Ishikawa (cell line): ENCODE measurements at regions not wholly inside any gene's neighbourhood (a gene's known extent, or its start where the extent isn't known, plus 50 kb on each side); places are given as distances from the start of the nearest gene placed in this dataset.

Source experiments
- CEBPB ChIP-seq: IDR thresholded peaks from 2 replicates; pipeline ENCODE4 v1.6.1; 2012
- CREB1 ChIP-seq: IDR thresholded peaks from 2 replicates; pipeline ENCODE4 v1.6.1; 2012; ENCODE audit warnings: low read depth
- EGR1 ChIP-seq: IDR thresholded peaks from 2 replicates; pipeline ENCODE4 v1.6.1; 2012
- EP300 ChIP-seq: IDR thresholded peaks from 2 replicates; pipeline ENCODE4 v1.6.1; 2012; ENCODE audit warnings: borderline replicate concordance
- FOXM1 ChIP-seq: IDR thresholded peaks from 2 replicates; pipeline ENCODE4 v1.6.1; 2012; ENCODE audit warnings: low read depth, borderline replicate concordance
- NFIC ChIP-seq: IDR thresholded peaks from 2 replicates; pipeline ENCODE4 v1.6.1; 2012
- RAD21 ChIP-seq: IDR thresholded peaks from 2 replicates; pipeline ENCODE4 v1.6.1; 2012; ENCODE audit warnings: low read depth
- TAF1 ChIP-seq: IDR thresholded peaks from 2 replicates; pipeline ENCODE4 v1.6.1; 2012; ENCODE audit warnings: low read depth, mild to moderate bottlenecking
- TCF12 ChIP-seq: IDR thresholded peaks from 2 replicates; pipeline ENCODE4 v1.6.1; 2012; ENCODE audit warnings: low read depth
- TEAD4 ChIP-seq: IDR thresholded peaks from 2 replicates; pipeline ENCODE4 v1.6.1; 2012
- YY1 ChIP-seq: IDR thresholded peaks from 2 replicates; pipeline ENCODE4 v1.6.1; 2012; ENCODE audit warnings: low read depth
- ZBTB7A ChIP-seq: IDR thresholded peaks from 2 replicates; pipeline ENCODE4 v1.6.1; 2012; ENCODE audit warnings: low read depth
- TF ChIP-seq, protein P1 (sequence below): IDR thresholded peaks from 2 replicates; pipeline ENCODE4 v1.6.1; 2012; ENCODE audit warnings: low read depth, mild to moderate bottlenecking
- TF ChIP-seq, protein P2 (sequence below): IDR thresholded peaks from 2 replicates; pipeline ENCODE4 v1.6.1; 2012
- TF ChIP-seq, protein P3 (sequence below): IDR thresholded peaks from 2 replicates; pipeline ENCODE4 v1.6.1; 2012

DNA sequence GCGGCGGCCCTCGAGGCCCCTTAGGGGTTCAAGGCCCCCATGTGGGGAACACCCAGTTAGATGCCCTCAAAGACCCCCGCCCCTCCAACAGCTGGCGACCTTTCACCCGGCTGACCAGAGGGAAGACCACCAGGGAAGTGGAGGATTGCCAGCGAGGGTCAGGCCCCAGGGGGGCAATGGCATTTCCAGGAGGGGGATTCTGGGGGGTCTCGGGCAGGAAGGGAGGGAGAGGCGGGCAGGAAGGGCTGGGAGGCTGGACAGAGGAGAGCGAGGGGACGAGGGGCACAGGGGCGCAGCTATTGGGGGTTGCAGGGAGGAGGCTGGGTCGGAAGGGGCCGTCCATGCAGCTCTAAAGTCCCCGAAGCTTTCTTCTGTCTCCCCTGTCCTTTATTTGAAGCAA, 139.5 kb downstream of the C16orf95 start:
- TF ChIP-seq CEBPB (no peak), TAF1 (no peak), TCF12 (no peak)

DNA sequence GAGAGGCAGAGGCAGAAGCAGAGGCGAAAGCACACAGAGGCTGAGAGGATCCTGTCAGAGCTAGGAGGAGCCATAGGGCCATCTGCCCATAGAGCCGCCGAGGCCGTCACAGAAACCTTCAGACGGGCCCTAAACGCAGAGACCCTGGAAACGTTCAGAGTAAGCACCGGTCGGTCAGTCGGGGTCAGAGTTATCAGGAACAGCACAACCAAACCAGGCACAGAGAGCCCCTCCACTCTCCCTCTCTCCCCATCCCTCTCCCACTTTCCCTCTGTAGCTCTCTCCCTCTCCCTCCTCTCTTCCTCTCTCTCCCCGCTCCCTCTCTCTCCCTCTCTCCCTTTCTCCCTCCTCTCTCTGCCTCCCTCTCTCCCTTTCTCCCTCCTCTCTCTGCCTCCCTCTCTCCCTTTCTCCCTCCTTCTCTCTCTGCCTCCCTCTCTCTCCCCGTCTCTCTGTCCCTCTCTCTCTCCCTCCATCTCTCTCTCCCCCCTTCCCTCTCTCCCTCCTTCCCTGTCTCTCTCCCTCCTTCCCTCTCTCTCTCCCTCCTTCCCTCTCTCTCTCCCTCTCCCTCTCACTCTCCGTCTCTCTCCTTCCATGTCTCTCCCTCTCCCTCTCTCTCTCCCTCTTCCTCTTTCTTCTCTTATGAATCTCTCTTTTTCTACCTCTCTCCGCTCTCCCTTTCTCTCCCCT, 138.9 kb downstream of the C16orf95 start:
- TF ChIP-seq CREB1 (no peak), CEBPB (no peak), YY1 (no peak)
- TF ChIP-seq, protein P1, sequence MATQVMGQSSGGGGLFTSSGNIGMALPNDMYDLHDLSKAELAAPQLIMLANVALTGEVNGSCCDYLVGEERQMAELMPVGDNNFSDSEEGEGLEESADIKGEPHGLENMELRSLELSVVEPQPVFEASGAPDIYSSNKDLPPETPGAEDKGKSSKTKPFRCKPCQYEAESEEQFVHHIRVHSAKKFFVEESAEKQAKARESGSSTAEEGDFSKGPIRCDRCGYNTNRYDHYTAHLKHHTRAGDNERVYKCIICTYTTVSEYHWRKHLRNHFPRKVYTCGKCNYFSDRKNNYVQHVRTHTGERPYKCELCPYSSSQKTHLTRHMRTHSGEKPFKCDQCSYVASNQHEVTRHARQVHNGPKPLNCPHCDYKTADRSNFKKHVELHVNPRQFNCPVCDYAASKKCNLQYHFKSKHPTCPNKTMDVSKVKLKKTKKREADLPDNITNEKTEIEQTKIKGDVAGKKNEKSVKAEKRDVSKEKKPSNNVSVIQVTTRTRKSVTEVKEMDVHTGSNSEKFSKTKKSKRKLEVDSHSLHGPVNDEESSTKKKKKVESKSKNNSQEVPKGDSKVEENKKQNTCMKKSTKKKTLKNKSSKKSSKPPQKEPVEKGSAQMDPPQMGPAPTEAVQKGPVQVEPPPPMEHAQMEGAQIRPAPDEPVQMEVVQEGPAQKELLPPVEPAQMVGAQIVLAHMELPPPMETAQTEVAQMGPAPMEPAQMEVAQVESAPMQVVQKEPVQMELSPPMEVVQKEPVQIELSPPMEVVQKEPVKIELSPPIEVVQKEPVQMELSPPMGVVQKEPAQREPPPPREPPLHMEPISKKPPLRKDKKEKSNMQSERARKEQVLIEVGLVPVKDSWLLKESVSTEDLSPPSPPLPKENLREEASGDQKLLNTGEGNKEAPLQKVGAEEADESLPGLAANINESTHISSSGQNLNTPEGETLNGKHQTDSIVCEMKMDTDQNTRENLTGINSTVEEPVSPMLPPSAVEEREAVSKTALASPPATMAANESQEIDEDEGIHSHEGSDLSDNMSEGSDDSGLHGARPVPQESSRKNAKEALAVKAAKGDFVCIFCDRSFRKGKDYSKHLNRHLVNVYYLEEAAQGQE, result no peak

DNA sequence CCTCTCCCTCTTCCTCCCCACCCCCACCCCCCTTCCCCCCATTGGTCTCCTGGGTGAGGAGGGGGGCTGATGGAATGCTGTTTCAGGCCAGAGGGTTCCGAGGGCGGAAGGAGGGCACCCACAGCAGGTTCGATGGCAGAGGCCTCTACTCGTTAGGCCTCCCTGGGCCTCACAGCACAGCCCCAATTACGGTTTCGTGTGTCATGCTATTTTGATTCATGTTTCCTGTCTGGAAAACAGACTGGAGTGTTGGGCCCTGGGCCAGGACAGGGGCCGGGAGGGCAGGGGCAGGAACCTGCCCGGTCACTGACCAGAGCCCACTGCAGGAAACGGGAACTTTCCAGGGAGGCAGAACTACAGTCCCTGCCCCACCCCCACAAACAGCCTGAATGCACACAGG, 138.2 kb downstream of the C16orf95 start:
- TF ChIP-seq NFIC (no peak), YY1 (no peak), CEBPB (no peak), TEAD4 (no peak), RAD21 (no peak), CREB1 (no peak), FOXM1 (no peak)
- TF ChIP-seq, protein P1, result no peak

DNA sequence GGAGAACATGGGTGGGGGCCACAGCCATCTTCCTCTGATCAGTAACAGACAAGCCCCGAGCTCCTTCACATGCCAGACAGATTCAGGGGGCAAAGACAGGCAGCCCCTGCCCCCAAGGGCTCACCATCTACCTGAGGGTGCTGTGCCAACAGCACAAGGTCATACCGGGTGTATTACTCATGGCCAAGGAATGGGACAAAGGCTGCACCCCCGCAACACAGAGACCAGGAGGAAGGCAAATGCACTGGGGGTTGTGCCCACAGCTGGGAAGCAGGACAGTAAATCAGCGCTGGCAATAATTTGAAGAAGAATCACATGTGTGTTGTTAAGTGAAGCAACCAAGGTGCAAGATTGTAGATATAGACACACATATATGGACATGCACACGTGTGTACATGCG, 137.1 kb downstream of the C16orf95 start:
- TF ChIP-seq CEBPB, result no peak
- TF ChIP-seq, protein P2, sequence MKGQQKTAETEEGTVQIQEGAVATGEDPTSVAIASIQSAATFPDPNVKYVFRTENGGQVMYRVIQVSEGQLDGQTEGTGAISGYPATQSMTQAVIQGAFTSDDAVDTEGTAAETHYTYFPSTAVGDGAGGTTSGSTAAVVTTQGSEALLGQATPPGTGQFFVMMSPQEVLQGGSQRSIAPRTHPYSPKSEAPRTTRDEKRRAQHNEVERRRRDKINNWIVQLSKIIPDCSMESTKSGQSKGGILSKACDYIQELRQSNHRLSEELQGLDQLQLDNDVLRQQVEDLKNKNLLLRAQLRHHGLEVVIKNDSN, result no peak
- TF ChIP-seq TCF12, result no peak
- TF ChIP-seq CREB1, result no peak
- no peak for TF ChIP-seq ZBTB7A
- no peak for TF ChIP-seq TEAD4
- TF ChIP-seq TAF1, result no peak
- TF ChIP-seq YY1, result no peak
- no peak for TF ChIP-seq EGR1
- no peak for TF ChIP-seq EP300
- TF ChIP-seq, protein P1, result no peak
- no peak for TF ChIP-seq FOXM1

DNA sequence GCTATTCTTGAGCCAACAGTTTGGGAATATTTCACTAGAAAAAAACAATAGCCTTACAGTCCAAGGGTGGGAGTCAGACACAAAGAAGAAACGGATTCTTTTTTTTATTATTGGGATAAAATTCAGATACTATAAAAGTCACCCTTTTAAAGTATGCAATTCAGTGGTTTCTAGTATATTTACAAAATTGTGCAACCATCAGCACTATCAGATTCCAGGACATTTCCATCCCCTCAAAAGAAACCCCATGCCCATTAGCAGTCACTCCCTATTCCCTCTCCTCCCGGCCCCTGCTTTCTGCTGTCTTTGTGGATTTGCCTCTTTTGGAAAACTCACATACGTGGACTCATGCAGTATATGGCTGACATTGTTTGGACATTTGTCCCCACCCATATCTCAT, 134.4 kb downstream of the C16orf95 start:
- TF ChIP-seq EGR1 (no peak), RAD21 (no peak), NFIC (no peak), CREB1 (no peak), TAF1 (no peak), TCF12 (no peak), TEAD4 (no peak), CEBPB (no peak), FOXM1 (no peak), YY1 (no peak), EP300 (no peak), ZBTB7A (no peak)
- TF ChIP-seq, protein P1, result no peak
- TF ChIP-seq, protein P3, sequence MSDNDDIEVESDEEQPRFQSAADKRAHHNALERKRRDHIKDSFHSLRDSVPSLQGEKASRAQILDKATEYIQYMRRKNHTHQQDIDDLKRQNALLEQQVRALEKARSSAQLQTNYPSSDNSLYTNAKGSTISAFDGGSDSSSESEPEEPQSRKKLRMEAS, result no peak
- TF ChIP-seq, protein P2, result no peak
